MM.1S (cell line): ENCODE measurements at regions not wholly inside any gene's neighbourhood (a gene's known extent, or its start where the extent isn't known, plus 50 kb on each side); places are given as distances from the start of the nearest gene placed in this dataset.

Experiments
- EZH2 ChIP-seq: fragments of 300-600 bp; sonication (generic); optimal IDR thresholded peaks from 2 replicates; pipeline ENCODE3; 2017; ENCODE audit warnings: low read depth, mild to moderate bottlenecking, antibody characterized with exemption, low read length, mixed read lengths
- TF ChIP-seq, protein P1 (sequence below): fragments of 300-600 bp; sonication (generic); IDR thresholded peaks from 2 replicates; pipeline ENCODE4 v1.5.1; 2016; ENCODE audit warnings: antibody characterized with exemption, low read length, mixed read lengths

DNA sequence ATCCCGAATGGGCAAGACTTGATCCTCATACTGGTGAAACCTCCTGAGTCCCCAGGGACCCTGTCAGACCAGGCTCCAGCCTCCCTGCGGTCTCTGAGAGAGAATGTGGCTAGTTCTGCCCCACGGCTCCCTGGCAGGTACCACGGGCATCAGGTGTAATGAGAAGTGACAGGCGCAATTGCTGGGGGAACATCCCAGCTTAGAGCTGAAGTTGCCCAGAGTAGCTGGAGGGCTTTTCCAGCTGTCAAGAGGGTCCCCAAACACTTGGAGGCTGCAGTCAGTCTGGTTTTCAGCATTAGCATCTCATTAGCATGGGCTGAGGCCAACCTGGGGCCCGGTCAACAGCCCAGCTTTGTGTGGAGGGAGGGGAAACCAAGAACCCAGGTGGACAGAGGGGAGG, 100.0 kb upstream of the TMEM132E start:
- TF ChIP-seq, protein P1, sequence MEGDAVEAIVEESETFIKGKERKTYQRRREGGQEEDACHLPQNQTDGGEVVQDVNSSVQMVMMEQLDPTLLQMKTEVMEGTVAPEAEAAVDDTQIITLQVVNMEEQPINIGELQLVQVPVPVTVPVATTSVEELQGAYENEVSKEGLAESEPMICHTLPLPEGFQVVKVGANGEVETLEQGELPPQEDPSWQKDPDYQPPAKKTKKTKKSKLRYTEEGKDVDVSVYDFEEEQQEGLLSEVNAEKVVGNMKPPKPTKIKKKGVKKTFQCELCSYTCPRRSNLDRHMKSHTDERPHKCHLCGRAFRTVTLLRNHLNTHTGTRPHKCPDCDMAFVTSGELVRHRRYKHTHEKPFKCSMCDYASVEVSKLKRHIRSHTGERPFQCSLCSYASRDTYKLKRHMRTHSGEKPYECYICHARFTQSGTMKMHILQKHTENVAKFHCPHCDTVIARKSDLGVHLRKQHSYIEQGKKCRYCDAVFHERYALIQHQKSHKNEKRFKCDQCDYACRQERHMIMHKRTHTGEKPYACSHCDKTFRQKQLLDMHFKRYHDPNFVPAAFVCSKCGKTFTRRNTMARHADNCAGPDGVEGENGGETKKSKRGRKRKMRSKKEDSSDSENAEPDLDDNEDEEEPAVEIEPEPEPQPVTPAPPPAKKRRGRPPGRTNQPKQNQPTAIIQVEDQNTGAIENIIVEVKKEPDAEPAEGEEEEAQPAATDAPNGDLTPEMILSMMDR: no peak
- TF ChIP-seq EZH2: no peak
